Stomach (tissue), 8 donors: ENCODE measurements at regions not wholly inside any gene's neighbourhood (a gene's known extent, or its start where the extent isn't known, plus 50 kb on each side); places are given as distances from the start of the nearest gene placed in this dataset.
A peak's percentile ranks its signal among the peaks of the same experiment; 100 is the strongest.

Experiments
- DNase-seq, 2 donors: peaks; one replicate each; pipeline versions ENCODE4 v3.0.0 to v3.0.0-alpha.2; 2013 to 2019
- H3K27ac ChIP-seq, 5 donors: fragments of 200-600 bp in 4 of 5; sonication (generic) in 4 of 5; one replicate each; pipeline ENCODE4 v1.5.1; 2013 to 2019; ENCODE audit warnings: mild to moderate bottlenecking in 1 of 5, moderate library complexity in 1 of 5
- H3K27me3 ChIP-seq, 3 donors: fragments of 200-600 bp; sonication (generic); one replicate each; pipeline ENCODE4 v1.5.1; 2017 to 2019; ENCODE audit warnings: mixed run types in 1 of 3
- H3K36me3 ChIP-seq, 4 donors: fragments of 200-600 bp; sonication (generic); 1 replicate in 3 of 4; 2 replicates in 1 of 4; pipeline ENCODE4 v1.5.1; 2016 to 2019
- H3K4me1 ChIP-seq, 4 donors: fragments of 200-600 bp; sonication (generic); one replicate each; pipeline ENCODE4 v1.5.1; 2016 to 2019
- H3K4me3 ChIP-seq, 4 donors: fragments of 200-600 bp; sonication (generic) in 3 of 4; one replicate each; pipeline ENCODE4 v1.5.1; 2016 to 2019; ENCODE audit warnings: mild to moderate bottlenecking in 1 of 4
- H3K9me3 ChIP-seq, 4 donors: fragments of 200-600 bp; sonication (generic); one replicate each; pipeline ENCODE4 v1.5.1; 2016 to 2019
- EP300 ChIP-seq: sonication (generic); formaldehyde crosslinking; IDR thresholded peaks from one replicate; pipeline ENCODE4 v1.6.1; 2017; ENCODE audit warnings: antibody characterized with exemption
- POLR2A ChIP-seq, 4 donors: fragments of 450-650 bp; IDR thresholded peaks; one replicate each; pipeline ENCODE4 v1.6.1; 2016; ENCODE audit warnings: antibody characterized with exemption in 4 of 4, control low read depth in 2 of 4, mild to moderate bottlenecking in 1 of 4, moderate library complexity in 1 of 4
- POLR2AphosphoS5 ChIP-seq, 3 donors: sonication (generic); formaldehyde crosslinking; IDR thresholded peaks; one replicate each; pipeline ENCODE4 v1.6.1; 2016; ENCODE audit warnings: antibody characterized with exemption in 3 of 3
- WGBS, 5 donors: extraction: QIAGEN DNeasy Blood & Tissue Kit in 3 of 5; methylation state at CpG; one replicate each; pipeline versions ENCODE4 v1.1.5 to v1.1.7; 2013 to 2018; 5-methylcytosine and 5-hydroxymethylcytosine counted together
- intact Hi-C: fragments of 100-400 bp; cut with DNase I; formaldehyde crosslinking; loops from one replicate; pipeline ENCODE4 v1.15.1; 2023; ENCODE audit warnings: low total_unique reads
- TF ChIP-seq, protein P1 (sequence below), 7 experiments: fragments of 450-650 bp in 4 of 7; fragments of 200-600 bp in 3 of 7; sonication (generic) in 3 of 7; IDR thresholded peaks; one replicate each; pipeline ENCODE4 v1.5.1; 2016 to 2019; ENCODE audit warnings: antibody characterized with exemption in 7 of 7, control low read depth in 2 of 7, mild to moderate bottlenecking in 1 of 7
- donor health status: healthy with polysubstance abuse.
- donor health status: Bipolar disorder and iron deficiency.
- donor health status: healthy.

DNA sequence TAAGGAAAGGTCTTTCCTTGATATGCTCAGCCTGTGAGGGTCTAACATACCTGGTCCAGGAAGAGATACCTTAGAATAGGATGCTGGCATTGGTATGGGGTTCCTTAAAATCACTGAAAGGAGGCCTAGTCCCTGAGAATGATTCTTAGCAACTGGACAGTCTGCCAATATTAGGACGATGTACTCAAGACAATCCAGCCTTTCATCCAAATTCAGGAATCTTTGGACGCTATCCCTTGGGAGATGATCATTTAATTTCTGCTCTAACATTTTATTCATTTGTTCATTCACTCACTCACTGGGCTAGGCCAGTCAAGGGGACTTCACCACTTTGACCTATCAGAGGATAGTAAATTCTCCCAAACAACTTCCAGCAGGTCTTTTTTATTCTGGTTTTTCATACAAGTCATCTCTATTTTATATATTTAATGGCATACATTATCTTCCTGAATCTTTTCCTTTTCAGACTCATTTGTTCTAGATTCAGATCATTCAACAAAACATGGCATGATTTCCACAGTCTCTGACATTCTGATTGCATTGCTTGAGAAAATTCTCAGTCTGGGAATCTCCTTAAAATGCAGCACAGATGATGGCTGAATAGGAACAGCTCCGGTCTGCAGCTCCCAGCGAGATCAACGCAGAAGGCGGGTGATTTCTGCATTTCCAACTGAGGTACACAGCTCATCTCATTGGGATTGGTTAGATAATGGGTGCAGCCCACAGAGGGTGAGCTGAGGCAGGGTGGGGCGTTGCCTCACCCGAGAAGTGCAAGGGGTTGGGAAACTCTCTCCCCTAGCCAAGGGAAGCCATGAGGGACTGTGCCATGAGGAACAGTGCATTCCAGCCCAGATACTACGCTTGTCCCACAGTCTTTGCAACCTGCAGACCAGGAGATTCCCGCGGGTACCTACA, 118.0 kb upstream of the PRICKLE1 start:
- no peak for DNase-seq
- intact Hi-C loops = no loop called here
- Histone ChIP-seq H3K4me1 (no peaks in the 10 kb centered on the region), H3K4me3 (no peak overlapping the region), H3K9me3 (no peaks in the 10 kb centered on the region), H3K27me3 (no peaks in the 10 kb centered on the region), H3K36me3 (no peaks in the 10 kb centered on the region), H3K27ac (no peak overlapping the region)
- TF ChIP-seq POLR2A (IDR thresholded peaks at IDR 0.05) (no peak), POLR2AphosphoS5 (IDR thresholded peaks at IDR 0.05) (no peak), EP300 (no peak)
- TF ChIP-seq, protein P1, sequence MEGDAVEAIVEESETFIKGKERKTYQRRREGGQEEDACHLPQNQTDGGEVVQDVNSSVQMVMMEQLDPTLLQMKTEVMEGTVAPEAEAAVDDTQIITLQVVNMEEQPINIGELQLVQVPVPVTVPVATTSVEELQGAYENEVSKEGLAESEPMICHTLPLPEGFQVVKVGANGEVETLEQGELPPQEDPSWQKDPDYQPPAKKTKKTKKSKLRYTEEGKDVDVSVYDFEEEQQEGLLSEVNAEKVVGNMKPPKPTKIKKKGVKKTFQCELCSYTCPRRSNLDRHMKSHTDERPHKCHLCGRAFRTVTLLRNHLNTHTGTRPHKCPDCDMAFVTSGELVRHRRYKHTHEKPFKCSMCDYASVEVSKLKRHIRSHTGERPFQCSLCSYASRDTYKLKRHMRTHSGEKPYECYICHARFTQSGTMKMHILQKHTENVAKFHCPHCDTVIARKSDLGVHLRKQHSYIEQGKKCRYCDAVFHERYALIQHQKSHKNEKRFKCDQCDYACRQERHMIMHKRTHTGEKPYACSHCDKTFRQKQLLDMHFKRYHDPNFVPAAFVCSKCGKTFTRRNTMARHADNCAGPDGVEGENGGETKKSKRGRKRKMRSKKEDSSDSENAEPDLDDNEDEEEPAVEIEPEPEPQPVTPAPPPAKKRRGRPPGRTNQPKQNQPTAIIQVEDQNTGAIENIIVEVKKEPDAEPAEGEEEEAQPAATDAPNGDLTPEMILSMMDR (IDR thresholded peaks at IDR 0.05) = no peak
- 90 to 91% (median 90%) methylated on average over 9 to 11 of the region's 11 CpGs for WGBS, 5 donors

DNA sequence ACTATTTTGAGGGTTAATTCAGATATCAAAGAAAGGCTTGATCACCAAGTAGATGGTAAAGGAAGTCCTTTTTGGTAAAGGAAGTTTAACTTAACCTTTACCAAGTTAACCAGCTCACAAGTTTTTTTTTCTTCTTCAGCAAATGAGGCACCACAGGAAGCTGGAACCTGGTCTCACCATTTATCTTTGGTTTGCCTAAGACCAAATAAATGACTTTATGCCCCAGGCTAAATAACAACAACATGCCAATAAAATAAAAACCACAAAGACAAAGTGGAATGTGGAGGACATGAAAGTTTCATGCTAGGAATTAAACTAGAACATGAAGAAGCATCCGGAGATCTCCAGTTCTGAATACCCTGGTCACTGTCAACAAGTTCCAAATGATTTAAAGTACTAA, 116.8 kb upstream of the PRICKLE1 start:
- Histone ChIP-seq H3K36me3 (no peaks in the 10 kb centered on the region), H3K4me3 (no peak overlapping the region), H3K27me3 (no peaks in the 10 kb centered on the region), H3K9me3 (no peaks in the 10 kb centered on the region), H3K27ac (peak overlapping the region in 3 of 5 donors; percentile 6 to 18 (median 9)), H3K4me1 (no peaks in the 10 kb centered on the region)
- intact Hi-C loops = no loop called here
- TF ChIP-seq POLR2AphosphoS5 (IDR thresholded peaks at IDR 0.05) = no peak
- TF ChIP-seq POLR2A (IDR thresholded peaks at IDR 0.05) = no peak
- TF ChIP-seq, protein P1 (IDR thresholded peaks at IDR 0.05) = no peak
- no peak for TF ChIP-seq EP300
- no peak for DNase-seq
- WGBS, 5 donors = 85 to 94% (median 87%) methylated on average over 1 of the region's 1 CpG

DNA sequence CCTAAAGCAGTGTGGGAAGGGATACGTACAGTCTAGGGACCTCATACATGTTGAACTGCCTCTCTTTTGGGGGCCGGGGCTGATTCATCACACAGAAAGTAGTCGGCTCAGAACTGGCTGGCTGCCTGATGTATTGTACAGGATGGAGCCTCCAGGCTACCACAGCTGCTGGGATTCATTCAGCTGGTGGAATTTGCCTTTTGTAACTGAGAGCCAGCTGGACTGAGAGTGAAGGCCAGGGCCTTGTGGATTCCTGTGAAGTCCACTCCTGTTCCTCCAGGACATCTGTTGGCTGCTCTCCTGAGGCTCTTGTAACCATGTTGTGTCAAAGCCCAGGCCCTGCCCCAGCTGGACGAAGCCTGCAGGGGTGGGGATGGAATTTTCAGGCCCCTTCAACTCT, 116.3 kb upstream of the PRICKLE1 start:
- no peaks in the 10 kb centered on the region for H3K9me3 ChIP-seq
- H3K4me3 ChIP-seq = no peak overlapping the region
- no peaks in the 10 kb centered on the region for H3K27me3 ChIP-seq
- intact Hi-C loops = no loop called here
- H3K36me3 ChIP-seq = no peaks in the 10 kb centered on the region
- no peaks in the 10 kb centered on the region for H3K4me1 ChIP-seq
- TF ChIP-seq POLR2AphosphoS5 (IDR thresholded peaks at IDR 0.05) (peak in 1 of 3 donors; percentile 8), EP300 (no peak)
- peak overlapping the region in 3 of 5 donors; percentile 6 to 20 (median 18) for H3K27ac ChIP-seq
- peak; percentile 34 to 76 for DNase-seq
- WGBS, 5 donors = 29 to 57% (median 45%) methylated on average over 4 of the region's 4 CpGs

DNA sequence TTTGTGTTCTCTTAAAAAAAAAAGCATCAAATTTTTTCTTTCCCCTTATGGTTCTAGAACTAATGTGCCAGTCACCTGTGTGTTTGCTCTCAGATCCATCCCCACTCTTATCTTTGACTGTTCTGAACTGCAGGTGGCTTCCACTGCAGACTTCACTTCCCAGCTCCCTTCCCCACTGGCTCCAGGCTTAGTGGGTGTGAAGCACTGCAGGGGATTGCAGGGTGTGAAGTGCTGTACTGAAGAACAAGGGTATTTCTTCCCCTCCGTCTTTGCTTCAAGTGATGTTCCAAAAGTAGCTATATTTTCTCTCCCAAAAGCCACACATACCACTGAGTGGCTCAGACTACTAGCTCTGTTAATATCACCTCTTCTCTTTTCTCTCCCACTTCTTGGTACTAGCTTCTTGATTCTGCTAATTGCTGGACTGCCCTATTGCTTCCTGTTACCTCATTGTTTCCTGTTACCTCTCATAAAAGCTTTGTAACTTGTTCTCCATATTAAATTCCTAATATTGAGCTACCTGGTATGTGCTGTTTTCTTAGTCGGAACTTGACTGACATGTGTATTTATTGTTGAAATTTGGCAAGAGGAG, 115.4 kb upstream of the PRICKLE1 start:
- no peaks in the 10 kb centered on the region for H3K36me3 ChIP-seq
- no peaks in the 10 kb centered on the region for H3K4me1 ChIP-seq
- no peaks in the 10 kb centered on the region for H3K9me3 ChIP-seq
- H3K27ac ChIP-seq = peak overlapping the region in 1 of 5 donors; percentile 32
- WGBS, 5 donors = 62 to 85% (median 69%) methylated on average over 2 of the region's 2 CpGs
- TF ChIP-seq EP300 = no peak
- TF ChIP-seq, protein P1 (IDR thresholded peaks at IDR 0.05) = no peak
- no peak for TF ChIP-seq POLR2AphosphoS5 (IDR thresholded peaks at IDR 0.05)
- TF ChIP-seq POLR2A (IDR thresholded peaks at IDR 0.05) = no peak
- no peak for DNase-seq
- H3K4me3 ChIP-seq = no peak overlapping the region
- intact Hi-C loops = no loop called here
- H3K27me3 ChIP-seq = no peaks in the 10 kb centered on the region
